RWPE2 (cell line): ENCODE measurements at regions not wholly inside any gene's neighbourhood (a gene's known extent, or its start where the extent isn't known, plus 50 kb on each side); places are given as distances from the start of the nearest gene placed in this dataset.

Source experiments
- ATAC-seq: fragments of 200-7000 bp; cut with Tn5 transposase; 3 replicates; pipeline ENCODE4 v1.9.1; 2021; ENCODE audit warnings: low read depth
- DNase-seq: peaks from one replicate; pipeline ENCODE4 v3.0.0-alpha.2; 2020; ENCODE audit warnings: low spot score
- H3K27ac ChIP-seq: fragments of 450-650 bp; 2 replicates; pipeline ENCODE4 v1.5.1; 2017; ENCODE audit warnings: mild to moderate bottlenecking; ENCODE audit not compliant: poor library complexity, severe bottlenecking
- H3K27me3 ChIP-seq: fragments of 250-450 bp; sonication (Bioruptor Pico); 2 replicates; pipeline ENCODE4 v1.5.1; 2021; ENCODE audit warnings: mild to moderate bottlenecking, moderate library complexity; ENCODE audit not compliant: insufficient read depth, poor library complexity, severe bottlenecking
- H3K36me3 ChIP-seq: fragments of 250-450 bp; sonication (Bioruptor Pico); 2 replicates; pipeline ENCODE4 v1.5.1; 2020; ENCODE audit warnings: low read depth, mild to moderate bottlenecking, moderate library complexity
- H3K4me1 ChIP-seq: fragments of 250-450 bp; sonication (Bioruptor Pico); 2 replicates; pipeline ENCODE4 v1.5.1; 2021; ENCODE audit warnings: mild to moderate bottlenecking, moderate library complexity; ENCODE audit not compliant: insufficient read depth, poor library complexity, severe bottlenecking
- H3K4me3 ChIP-seq: fragments of 250-450 bp; sonication (Bioruptor Pico); 2 replicates; pipeline ENCODE4 v1.5.1; 2021; ENCODE audit warnings: mild to moderate bottlenecking, moderate library complexity; ENCODE audit not compliant: severe bottlenecking
- H3K9me3 ChIP-seq: fragments of 250-450 bp; sonication (Bioruptor Pico); 2 replicates; pipeline ENCODE4 v1.5.1; 2021; ENCODE audit warnings: mild to moderate bottlenecking, moderate library complexity; ENCODE audit not compliant: severe bottlenecking
- CTCF ChIP-seq: fragments of 450-650 bp; IDR thresholded peaks from one replicate; pipeline ENCODE4 v1.5.1; 2017; ENCODE audit warnings: mild to moderate bottlenecking, moderate library complexity; ENCODE audit not compliant: poor library complexity, severe bottlenecking

- no peak overlapping the region for H3K4me3 ChIP-seq
- H3K27ac ChIP-seq = no peak overlapping the region
- no peaks in the 10 kb centered on the region for H3K27me3 ChIP-seq
- no peaks in the 10 kb centered on the region for H3K36me3 ChIP-seq
- DNase-seq = no peak
- H3K9me3 ChIP-seq = peaks cover 3% of the 10 kb centered on the region
- H3K4me1 ChIP-seq = no peaks in the 10 kb centered on the region
- peak; percentile 71; the same call in 1 of the 3 replicates for ATAC-seq
- TF ChIP-seq CTCF = peak; percentile 84
These were observed 646.3 kb downstream of the UTRN start for GRCh38 chr6:144931172-144932035.

- peaks cover 3% of the 10 kb centered on the region for H3K9me3 ChIP-seq
- ATAC-seq = no peak
- no peaks in the 10 kb centered on the region for H3K27me3 ChIP-seq
- H3K4me1 ChIP-seq = no peaks in the 10 kb centered on the region
- no peak for DNase-seq
- H3K27ac ChIP-seq = no peak overlapping the region
- no peak for TF ChIP-seq CTCF
- H3K4me3 ChIP-seq = no peak overlapping the region
- no peaks in the 10 kb centered on the region for H3K36me3 ChIP-seq
These were observed 647.5 kb downstream of the UTRN start for GRCh38 chr6:144932621-144933020.

GRCh38 chr6:144935181-144935580 lies 650.0 kb downstream of the UTRN start:
- Histone ChIP-seq H3K9me3 (peaks cover 3% of the 10 kb centered on the region), H3K27me3 (no peaks in the 10 kb centered on the region), H3K27ac (no peak overlapping the region), H3K4me1 (no peaks in the 10 kb centered on the region), H3K36me3 (no peaks in the 10 kb centered on the region), H3K4me3 (no peak overlapping the region)
- no peak for TF ChIP-seq CTCF
- no peak for DNase-seq
- no peak for ATAC-seq

GRCh38 chr6:144935661-144936060 lies 650.5 kb downstream of the UTRN start:
- H3K36me3 ChIP-seq = no peaks in the 10 kb centered on the region
- no peak overlapping the region for H3K4me3 ChIP-seq
- no peaks in the 10 kb centered on the region for H3K27me3 ChIP-seq
- no peak overlapping the region for H3K27ac ChIP-seq
- H3K4me1 ChIP-seq = no peaks in the 10 kb centered on the region
- peaks cover 3% of the 10 kb centered on the region for H3K9me3 ChIP-seq
- TF ChIP-seq CTCF = no peak
- no peak for DNase-seq
- no peak for ATAC-seq

DNA sequence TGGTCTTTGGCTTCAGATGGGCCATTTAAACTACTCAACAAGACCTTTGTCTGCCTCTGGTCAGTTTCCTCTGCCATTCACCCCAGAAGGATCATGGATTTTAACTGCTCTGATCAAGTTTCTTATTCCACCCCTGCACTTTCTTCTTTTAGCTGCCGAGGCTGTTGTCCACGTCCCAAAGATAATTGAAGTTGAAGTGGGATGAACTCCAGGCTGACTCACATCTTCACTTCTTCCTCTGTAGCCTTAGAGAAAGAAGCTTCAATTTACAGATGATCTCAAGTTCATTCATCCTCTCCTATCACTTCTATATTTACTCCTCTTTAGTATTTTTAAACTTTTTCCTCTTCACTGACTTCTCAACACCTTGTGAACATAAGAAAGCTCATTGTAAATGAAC lies 651.6 kb downstream of the UTRN start:
- peaks cover 3% of the 10 kb centered on the region for H3K9me3 ChIP-seq
- H3K36me3 ChIP-seq = no peaks in the 10 kb centered on the region
- TF ChIP-seq CTCF = no peak
- no peaks in the 10 kb centered on the region for H3K27me3 ChIP-seq
- H3K4me3 ChIP-seq = no peak overlapping the region
- H3K27ac ChIP-seq = no peak overlapping the region
- ATAC-seq = no peak
- no peaks in the 10 kb centered on the region for H3K4me1 ChIP-seq
- DNase-seq = no peak
